ENCODE measurements at regions not wholly inside any gene's neighbourhood (a gene's known extent, or its start where the extent isn't known, plus 50 kb on each side); places are given as distances from the start of the nearest gene placed in this dataset.

DNA sequence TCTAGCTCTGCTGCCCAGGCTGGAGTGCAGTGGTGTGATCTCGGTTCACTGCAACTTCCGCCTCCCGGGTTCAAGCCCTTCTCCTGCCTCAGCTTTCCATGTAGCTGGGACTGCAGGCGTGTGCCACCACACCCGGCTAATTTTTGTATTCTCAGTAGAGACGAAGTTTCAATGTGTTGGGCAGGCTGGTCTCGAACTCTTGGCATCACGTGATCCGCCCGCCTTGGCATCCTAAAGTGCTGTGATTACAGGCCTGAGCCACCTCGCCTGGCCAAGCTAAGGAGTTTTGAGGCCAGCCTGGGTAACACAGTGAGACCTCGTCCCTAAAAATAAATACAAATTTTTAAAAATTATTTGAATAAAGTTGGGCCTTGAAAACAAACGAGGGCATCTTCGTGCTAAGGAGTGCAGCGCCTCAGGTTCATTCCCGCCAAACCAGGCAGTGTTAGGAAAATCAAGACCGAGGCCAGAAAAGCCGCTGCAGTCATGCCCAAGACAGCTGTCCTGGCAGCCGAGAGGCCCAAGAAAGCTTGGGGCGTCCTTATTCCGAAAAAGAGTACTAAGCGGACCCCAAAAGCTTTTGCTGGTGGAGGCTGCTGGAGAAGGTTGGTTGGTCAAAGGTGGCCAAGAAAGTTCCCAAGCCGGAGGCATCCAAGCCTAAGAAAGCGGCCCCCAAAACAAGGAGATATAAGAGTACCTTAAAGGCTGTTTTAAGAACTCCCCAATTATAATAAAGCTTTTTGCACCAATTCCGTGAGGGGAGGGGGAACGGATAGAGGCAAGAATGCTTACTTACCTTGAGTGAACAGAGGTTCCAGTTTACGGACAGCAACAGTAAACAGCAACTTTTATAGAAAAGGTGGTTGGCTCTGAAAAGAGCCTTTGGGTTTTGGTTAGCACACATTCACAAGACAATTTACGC lies 109.0 kb downstream of the HFE start:
- H3K4me3 ChIP-seq (ENCODE audit: low read depth, low read length), result peak overlapping the region; percentile 97

DNA sequence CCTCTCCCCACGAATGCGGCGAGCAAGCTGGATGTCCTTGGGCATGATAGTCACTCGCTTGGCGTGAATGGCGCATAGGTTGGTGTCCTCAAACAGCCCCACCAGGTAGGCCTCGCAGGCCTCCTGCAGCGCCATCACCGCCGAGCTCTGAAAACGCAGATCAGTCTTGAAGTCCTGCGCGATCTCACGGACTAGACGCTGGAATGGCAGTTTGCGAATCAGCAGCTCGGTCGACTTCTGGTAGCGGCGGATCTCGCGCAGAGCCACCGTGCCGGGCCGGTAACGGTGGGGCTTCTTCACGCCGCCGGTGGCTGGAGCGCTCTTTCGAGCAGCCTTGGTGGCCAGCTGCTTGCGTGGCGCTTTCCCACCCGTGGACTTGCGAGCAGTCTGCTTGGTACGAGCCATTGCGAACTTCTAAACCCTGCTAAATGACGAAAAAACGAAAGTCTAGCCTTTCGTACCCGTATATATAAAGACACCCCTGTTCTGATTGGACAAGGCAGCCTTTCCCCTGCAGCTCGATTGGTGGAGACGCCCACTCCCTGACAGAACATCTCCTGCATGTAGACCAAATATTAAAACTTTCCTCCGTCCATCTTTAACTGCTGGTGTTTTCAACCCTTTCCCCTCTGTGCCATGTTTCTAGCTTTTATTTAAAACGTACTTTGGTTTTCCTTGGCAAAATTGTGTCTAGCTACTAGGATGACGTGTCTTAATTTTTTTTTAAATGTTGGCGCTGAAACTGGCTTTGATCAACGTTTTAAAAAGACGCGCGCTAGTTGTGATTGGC lies 109.8 kb downstream of the HFE start:
- peak overlapping the region; percentile 97 for H3K4me3 ChIP-seq (ENCODE audit: low read depth, low read length)

DNA sequence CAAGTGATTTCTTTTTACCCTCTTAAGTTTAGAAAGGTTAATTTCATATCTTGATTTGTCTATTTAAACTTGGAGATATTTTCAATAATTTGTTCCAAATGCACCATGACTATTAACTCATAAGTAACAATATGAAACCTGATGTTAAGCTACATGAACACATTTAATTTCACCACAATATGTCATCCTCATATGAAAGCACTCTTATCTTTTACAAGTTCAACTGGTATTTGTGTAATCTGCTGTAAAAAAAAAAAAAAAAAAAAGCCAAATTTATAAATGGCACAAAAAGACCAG lies 110.4 kb downstream of the HFE start:
- H3K4me3 ChIP-seq (ENCODE audit: low read depth, low read length), result peak overlapping the region; percentile 97

DNA sequence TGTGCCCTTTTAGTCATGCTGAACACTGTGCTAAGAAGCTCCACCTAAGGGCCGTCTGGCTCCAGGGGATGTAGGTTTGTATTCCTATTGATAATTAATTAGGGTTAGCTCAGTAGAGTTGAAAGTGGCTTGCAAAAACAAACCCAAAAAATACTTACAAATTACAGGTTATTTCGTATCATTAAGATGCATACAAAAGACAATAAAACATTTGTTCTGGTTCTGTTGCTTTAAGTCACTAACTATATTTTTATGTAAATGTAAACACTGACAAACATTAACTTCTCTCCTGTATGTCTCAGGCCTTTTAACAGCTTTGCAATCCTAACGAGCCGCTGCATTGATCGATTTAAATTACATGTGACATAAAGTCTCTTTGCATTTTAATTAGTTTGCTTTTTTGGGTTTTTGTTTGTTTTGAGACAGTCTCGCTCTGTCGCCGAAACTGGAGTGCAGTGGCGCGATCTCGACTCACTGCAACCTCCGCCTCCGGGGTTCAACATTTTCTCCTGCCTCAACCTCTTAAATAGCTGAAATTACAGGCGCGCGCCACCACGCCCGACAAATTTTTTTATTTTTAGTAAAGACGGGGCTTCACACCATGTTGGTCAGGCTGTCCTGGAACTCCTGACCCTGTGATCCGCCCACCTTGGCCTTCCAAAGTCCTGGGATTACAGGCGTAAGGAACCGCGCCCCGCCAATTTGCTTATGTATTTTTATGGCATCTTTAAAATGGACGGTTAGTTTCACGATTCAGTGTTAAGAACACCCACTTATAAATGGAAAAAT lies 110.9 kb downstream of the HFE start:
- peak overlapping the region; percentile 97 for H3K4me3 ChIP-seq (ENCODE audit: low read depth, low read length)

DNA sequence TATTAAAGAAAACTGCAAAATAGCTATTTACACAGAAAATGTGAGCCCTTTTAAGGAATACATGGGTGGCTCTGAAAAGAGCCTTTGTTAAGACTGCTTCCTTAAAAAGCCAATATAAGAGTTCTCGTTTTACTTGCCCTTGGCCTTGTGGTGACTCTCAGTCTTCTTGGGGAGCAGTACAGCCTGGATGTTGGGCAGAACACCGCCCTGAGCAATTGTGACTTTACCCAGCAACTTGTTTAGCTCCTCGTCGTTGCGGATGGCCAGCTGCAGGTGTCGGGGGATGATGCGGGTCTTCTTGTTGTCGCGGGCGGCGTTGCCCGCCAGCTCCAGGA lies 111.5 kb downstream of the HFE start:
- peak overlapping the region; percentile 97 for H3K4me3 ChIP-seq (ENCODE audit: low read depth, low read length)

DNA sequence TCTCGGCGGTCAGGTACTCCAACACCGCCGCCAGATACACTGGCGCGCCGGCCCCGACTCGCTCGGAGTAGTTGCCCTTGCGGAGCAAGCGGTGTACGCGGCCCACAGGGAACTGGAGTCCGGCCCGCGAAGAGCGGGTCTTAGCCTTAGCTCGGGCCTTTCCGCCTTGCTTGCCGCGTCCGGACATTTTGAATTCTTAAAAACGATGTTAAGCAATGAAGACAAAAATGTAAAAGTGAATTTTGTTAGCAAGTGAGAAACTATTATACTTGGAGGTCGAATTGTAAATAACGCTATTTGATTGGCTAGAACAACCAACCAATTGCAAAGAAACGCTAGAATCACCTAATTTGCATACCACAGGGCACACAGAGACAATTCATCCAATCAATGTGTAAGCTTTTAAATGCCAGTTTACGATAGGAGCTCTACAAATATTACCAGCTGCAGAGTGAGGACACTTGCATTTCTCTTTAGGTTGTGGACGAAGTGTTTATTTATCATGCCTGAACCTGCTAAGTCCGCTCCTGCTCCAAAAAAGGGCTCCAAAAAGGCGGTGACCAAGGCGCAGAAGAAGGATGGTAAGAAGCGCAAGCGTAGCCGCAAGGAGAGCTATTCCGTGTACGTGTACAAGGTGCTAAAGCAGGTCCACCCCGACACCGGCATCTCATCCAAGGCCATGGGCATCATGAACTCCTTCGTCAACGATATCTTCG lies 112.0 kb downstream of the HFE start:
- H3K4me3 ChIP-seq (ENCODE audit: low read depth, low read length), result peak overlapping the region; percentile 97

DNA sequence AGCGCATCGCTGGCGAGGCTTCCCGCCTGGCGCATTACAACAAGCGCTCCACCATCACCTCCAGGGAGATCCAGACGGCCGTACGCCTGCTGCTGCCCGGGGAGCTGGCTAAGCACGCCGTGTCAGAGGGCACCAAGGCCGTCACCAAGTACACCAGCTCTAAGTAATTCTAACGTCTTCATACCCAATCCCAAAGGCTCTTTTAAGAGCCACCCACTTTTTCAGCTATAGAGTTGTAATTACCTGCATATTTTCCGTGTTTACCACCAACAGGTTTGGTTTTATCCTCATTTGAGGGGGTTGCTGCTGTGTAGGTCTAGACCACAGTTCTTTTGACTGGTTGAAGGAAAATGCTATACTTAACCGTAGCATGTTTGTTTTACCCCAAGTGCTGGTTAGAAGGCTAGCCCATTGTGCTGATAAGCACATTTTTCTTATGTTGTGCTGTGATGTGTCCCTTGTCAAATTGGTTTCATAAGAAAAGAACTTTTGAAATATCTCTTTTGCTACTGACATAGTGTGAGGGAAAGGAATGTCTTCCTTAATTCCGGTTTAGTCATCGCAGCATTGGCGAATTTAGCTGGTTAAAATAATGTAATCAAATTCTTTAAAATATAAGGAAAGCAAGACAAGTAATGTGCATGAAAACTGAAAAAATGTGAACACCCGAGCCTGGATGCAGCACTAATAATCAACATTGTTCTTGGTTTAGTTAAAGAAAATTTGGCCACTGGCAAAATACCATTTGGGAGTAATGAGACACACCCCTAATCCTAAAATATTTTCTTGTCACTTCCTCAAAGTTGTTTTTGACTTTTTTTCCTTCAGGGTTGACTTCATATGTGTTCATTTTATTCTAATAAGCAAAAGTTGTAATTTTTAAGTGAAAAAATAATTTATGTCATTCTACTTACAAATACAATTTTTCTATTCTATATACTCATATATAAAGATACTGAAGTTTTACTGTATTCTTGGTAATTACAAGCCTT lies 112.8 kb downstream of the HFE start:
- peak overlapping the region; percentile 73 for H3K4me3 ChIP-seq (ENCODE audit: low read depth, low read length)

DNA sequence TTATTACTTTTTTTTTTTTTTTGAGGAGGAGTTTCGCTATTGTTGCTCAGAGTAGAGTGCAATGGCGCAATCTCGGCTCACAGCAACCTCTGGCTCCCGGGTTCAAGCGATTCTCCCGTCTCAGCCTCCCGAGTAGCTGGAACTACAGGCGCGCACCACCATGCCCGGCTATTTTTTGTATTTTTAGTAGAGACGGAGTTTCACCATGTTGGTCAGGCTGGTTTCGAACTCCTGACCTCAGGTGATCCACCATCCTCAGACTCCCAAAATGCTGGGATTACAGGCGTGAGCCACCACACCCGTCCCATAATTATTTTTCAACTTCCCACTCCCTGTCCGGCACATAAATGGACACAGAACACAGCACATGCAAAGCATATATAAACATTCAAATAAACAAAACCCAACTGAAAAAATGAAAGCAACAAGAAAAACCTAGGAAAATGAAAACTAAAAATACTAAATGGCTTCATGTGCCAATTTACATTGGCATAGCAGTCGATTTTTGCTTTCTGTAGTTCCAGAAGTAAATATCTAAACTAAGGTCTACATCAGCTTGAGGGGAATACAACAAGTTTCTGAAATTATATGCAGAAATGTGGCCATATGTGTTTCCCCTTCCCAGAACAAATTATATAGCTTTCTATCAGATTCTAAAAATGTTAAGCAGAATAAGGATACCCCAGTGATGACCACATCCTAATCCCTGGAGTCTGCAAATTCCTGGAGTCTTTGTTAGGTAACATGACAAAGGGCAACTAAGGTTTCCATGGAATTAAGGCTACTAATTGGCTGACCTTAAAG lies 113.9 kb downstream of the HFE start:
- no peak overlapping the region for H3K4me3 ChIP-seq (ENCODE audit: low read depth, low read length)

DNA sequence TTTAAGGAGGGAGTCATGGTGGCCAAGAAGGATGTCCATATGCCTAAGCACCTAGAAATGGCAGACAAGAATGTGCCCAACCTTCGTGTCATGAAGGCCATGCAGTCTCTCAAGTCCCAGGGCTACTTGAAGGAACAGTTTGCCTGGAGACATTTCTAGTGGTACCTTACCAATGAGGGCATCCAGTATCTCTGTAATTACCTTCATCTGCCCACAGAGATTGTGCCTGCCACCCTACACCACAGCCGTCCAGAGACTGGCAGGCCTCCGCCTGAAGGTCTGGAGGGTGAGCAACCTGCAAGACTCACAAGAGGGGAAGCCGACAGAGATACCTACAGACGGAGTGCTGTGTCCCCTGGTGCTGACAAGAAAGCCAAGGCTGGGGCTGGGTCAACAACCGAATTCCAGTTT lies 115.0 kb downstream of the HFE start:
- H3K4me3 ChIP-seq (ENCODE audit: low read depth, low read length), result no peak overlapping the region

DNA sequence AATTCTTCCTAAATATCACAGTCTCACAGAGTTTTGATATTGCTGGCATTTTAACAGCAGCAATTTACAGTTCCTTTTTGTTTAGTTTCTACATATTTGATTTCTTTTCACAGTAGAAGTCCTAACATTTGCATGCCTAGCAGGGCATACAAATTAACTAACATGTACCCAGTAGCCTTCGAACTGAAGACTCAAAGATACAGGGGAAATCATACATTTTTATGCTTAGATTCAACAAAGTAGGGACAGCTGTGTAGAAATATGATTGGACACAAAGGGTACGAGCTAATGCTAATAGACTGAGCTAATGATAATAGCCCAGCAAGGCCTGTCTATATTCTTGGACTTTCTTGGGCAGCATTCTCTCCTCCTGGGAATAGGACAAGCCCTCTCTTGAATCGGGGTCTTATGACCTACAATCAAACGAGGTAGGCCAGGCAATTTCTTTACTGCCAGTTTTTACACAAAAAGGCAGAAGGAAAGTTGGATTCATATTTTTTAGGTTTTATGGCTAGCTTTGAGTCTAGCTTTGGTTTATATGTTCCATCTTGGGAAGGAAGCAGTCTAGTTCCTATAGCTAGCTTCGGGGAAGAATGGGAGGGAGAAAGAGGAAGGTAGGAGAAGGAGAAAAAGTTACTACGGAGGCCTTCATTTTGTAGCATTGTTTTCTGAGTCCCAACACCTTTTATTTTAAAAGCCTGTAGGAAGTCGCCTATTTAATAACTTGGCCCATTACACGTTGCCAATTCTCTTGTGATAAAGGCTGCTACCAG lies 115.8 kb downstream of the HFE start:
- H3K4me3 ChIP-seq (ENCODE audit: low read depth, low read length), result peak overlapping the region; percentile 96

DNA sequence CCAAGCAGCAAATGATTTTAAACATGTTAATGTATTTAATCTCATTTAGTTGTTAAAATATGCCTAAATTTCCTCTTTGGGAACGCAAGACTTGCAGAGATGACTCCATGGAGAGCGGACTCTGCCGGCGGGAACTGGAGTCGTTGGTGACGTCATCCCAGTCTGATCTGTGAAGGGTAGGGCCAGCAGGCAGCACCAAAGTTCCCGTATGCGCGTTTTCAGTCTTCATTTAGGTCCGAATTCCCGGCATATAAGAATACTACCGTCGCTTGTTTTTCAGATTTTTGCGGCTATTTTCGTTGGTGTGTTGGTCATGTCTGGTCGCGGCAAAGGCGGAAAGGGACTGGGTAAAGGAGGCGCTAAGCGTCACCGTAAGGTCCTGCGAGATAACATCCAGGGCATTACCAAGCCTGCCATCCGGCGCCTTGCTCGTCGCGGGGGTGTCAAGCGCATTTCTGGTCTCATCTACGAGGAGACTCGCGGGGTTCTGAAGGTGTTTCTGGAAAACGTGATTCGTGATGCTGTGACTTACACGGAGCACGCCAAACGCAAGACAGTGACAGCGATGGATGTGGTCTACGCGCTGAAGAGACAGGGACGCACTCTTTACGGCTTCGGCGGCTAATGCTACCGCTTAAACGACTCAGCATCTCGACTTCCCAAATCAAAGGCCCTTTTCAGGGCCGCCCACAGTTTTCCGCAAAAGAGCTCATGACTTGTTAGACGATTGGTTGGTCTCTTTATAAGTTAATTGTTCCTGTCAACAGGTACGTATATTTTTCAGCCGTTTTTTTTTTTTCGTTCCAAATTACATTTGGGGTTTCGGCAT lies 117.3 kb downstream of the HFE start:
- peak overlapping the region; percentile 96 for H3K4me3 ChIP-seq (ENCODE audit: low read depth, low read length)

DNA sequence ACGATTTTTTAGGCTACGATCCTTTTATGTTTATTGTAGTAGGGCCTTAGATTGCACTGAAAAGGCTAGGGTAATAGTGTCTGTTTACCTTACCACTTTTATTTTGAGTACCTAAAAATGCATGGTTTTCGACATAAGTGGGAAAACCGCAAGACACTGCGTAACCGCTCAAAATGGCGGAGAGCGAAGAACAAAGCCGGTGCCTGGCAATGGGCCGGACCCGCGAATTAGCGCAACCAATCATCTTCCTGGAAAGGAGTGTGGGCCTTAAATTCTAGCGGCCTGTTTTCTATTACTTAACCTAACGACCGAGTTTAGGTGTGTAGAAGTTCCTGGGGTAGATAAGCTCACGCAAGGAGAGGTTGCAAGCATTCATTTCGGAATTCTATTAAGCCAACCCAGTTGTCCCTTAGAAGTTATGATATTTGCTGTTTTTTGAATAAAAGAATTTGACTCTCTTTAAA lies 118.0 kb downstream of the HFE start:
- H3K4me3 ChIP-seq (ENCODE audit: low read depth, low read length), result peak overlapping the region; percentile 96

DNA sequence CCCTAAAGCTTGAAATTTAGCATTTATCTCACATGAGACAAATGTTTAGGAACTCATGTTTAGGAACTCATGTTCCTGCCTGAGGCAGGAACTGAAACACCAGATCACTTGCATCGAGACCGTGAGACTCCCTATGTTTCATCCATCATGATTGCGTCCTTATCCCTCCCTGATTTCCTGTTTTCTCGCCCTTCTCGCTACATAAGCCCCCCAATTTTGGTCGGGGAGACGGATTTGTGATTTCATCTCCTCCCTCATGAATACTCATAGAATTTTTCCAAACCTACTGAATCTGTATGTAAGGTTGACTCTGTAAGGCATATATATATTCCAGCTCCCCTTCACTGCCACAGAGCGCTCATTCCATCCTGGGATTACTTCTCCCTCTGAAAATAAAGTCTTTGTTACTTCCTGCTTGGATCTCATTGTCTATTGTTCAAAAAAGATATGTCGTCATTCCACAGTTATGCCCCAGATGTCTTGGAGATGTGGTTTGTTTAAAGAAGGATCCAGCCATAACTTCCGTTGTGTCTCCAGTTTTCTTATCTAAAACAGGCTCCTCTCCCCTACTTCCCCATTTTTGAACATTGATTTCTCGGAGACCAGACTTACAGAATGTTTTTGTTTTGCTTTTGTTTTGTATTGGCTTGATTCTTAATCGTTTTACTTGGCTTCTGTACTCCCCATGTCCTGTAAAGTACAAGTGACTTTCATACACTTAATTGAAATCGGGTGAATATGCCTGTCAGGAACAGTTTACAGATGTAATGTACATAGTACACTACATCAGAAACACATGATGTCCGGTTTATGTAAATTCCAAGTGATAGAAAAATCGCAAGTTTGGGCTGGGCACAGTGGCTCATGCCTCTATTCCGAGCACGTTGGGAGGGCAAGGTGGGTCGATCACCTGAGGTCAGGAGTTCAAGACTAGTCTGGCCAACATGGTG lies 118.7 kb downstream of the HFE start:
- peak overlapping the region; percentile 96 for H3K4me3 ChIP-seq (ENCODE audit: low read depth, low read length)

DNA sequence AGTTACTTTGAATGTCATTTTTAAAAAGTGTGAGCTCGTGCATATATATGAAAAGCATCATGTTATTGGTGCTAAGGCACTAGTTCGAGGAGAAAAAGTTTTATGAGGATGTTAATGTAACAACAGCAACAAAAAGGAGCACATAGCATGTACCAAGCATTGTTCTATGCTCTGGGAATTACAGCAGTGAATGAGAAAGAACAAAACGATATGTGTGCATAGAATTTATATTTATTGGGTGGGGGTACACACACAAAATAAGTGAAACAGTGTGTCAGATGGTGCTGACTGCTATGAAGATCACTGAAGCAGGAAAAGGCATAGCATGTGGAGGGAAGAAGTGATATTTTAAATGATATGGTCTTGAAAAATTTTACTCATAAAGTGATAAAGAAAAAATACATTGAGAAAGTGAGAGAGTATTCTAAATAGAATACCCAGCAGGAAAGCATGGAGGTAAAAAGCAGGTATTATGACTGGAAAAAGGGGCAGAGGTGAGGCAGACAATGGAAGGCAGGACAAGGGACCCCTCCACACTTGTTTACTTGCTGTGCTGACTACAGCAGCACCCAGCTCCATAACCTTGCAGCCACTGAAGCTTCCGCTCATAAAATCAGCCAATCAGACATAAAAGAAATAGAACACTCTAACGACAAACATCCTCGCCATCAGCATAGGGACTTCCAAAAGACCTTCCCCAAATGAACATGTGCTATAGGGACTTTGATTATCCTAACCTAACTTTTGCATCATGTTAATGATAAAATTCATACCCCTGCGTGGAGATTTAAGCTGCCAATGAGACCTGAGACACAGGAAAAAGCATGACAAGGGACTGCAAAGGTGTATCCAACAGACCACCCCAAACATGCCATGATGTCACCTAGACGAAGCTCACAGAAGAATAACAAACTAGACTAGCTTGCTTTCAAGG lies 119.9 kb downstream of the HFE start:
- H3K4me3 ChIP-seq (ENCODE audit: low read depth, low read length), result no peak overlapping the region

DNA sequence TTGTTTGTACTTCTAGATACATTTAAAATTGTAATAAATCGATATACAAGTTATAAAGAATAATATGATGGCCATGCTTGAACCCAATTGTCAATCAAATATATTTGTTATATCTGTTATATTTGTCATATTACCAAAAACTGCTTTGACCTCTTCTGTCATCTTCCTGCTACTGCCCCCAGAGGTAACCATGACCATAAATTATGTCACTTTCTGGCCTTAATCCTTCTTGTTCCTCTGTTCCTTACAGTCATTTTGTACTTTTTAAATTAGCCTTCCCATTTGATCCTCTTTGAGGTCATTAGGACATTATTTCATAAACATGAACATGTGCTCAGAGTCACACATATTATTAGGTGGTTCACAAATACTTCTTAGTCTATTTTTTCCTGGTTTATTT lies 124.7 kb downstream of the HFE start:
- H3K4me3 ChIP-seq (ENCODE audit: low read depth, low read length), result no peak overlapping the region

All from iPS-11a (cell line).